ENCODE measurements at regions not wholly inside any gene's neighbourhood (a gene's known extent, or its start where the extent isn't known, plus 50 kb on each side); places are given as distances from the start of the nearest gene placed in this dataset.
"Not testable (repeated sequence)": the region's sequence is repeated elsewhere in the genome, so short reads cannot be mapped to it uniquely, and the experiment has no call there.

DNA sequence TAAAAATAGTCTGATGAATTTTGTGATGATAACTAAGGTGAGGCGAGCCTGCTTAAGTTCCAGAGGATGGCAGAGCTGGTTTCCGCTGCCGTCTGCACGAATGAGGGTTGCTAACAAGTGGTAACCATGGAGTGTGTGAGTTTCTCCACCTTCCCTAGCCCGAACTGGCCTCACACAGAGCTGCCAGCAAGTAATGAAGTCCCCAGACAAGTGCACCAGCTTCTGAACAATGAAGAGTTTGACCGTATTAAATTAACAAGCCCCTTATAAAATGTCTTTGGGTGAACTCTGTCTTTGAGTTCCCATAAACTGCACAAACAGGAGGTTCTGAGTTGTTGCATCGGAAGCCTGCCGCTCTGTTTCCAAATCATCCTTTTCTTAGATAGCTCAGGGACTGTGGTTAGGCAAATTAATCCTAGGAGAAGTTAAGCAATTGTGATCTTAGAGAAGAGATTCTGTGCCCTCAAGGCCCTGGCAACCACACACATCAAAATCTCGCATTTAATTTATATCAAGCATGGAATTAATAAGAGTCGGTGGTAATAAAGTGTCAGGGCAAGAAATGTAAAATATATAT is 274.1 kb upstream of the DAAM1 start:
- no peak for DNase-seq (ENCODE audit: low spot score)
- intact Hi-C loops (cut with DNase I), result no loop called here

DNA sequence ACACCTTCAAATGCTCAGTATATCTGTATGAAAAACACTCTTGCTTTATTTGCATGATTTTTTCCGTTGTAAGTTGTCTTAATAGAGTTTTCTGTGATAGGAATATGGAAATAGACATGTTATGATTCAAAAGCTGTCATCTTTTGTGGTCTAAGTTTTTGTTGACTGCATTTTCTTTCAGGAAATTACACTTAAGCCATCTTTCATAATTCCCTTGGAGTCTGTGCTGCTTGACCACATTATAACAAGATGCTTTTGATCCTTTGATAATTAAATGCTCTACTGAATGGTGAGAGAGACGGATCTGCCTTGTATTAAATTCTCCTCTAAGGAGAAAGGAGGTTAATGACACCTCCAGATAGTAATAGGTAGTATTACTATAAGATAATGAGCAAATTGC is 272.8 kb upstream of the DAAM1 start:
- intact Hi-C loops (cut with DNase I), result no loop called here
- DNase-seq (ENCODE audit: low spot score), result no peak

DNA sequence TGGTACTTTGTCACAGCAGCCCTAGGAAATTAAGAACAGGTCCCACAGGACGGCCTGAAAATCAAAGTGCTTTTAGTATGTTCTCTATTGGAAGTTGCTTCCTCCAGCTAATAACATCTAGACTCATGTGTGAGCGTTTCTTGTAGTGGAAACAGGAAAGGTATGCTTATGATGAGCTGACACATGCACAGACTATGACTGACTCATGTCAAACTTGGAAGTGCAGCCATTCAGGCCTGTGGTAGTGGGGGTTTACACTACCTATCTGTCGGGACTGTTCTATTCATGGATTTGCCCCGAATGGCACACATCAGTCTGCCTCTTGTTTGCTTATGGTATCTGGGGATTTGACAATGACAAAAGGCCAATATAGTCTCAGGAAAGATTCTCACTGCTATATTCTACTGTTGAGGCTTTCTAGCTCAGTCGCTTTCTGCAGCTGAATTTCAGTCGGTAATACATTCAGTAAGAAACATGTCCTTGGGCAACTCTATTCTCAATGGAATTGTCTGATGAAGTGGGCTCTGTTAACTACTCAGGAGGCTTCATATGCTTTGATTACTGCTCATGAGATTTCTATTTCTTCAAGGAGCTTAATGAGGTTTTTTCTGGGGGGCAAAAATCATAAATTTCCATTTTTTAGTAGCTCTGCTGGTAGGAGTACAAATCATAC is 270.3 kb upstream of the DAAM1 start:
- intact Hi-C loops (cut with DNase I), result no loop called here
- no peak for DNase-seq (ENCODE audit: low spot score)

DNA sequence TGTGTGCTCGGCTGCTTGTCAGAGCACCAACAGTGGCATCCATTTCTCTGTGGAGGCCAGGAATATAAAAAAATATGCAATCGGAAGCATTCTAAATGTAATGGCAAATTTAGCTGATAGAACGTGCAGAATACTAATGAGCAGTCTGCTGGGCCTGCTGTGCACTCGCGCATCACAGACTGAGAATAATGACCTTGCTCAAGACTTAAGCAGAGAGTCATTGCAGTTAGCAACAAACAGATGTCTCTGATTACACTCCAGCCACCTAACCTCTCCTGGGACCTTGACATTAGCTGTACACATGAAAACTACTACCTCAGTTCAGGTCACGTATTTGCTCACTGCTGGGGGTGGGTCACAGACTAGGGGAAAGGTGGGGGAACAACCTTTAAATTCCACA is 269.2 kb upstream of the DAAM1 start:
- no peak for DNase-seq (ENCODE audit: low spot score)
- intact Hi-C loops (cut with DNase I), result no loop called here

DNA sequence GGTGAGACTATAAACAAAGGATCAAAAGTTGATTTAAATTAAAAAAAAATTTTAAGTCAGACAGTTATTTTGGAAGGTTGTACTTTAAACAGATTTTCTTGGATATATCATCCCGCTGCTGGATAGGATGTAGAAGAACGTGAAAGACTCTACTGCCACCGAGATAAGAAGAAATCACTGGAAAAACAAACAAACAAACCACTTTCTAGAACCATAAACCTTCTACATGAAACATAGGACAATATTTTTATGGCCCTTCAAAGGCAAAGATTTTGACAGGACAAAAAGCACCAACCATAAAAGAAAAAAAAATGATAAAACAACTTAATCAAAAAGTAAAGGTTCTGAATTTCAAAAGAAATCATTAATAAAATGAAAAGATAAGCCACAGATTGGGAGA is 268.2 kb upstream of the DAAM1 start:
- intact Hi-C loops (cut with DNase I), result no loop called here
- no peak for DNase-seq (ENCODE audit: low spot score)

DNA sequence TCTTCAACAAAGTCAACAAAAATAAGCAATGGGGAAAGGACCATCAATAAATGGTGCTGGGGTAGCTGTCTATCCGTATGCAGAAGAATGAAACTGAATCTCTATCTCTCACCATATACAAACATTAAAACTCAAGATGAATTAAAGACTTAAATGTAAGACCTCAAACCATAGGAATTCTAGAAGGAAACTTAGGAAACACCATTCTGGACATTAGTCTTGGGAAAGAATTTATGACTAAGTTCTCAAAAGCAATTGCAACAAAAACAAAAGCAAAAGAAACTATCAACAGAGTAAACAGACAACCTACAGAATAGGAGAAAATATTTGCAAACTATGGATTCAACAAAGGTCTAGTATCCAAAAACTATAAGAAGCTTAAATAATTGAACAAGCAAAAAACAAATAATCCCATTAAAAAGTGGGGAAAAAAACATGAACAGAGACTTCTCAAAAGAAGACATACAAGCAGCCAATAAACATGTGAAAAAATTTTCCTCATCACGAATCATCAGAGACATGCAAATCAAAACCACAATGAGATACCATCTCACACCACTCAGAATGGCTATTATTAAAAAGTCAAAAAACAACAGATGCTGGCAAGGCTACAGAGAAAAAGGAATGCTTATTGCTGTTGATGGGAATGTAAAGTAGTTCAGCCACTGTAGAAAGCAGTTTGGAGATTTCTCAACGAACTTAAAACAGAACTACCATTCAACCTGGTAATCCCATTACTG is 266.1 kb upstream of the DAAM1 start:
- DNase-seq (ENCODE audit: low spot score); intact Hi-C loops (cut with DNase I): not testable (repeated sequence)

DNA sequence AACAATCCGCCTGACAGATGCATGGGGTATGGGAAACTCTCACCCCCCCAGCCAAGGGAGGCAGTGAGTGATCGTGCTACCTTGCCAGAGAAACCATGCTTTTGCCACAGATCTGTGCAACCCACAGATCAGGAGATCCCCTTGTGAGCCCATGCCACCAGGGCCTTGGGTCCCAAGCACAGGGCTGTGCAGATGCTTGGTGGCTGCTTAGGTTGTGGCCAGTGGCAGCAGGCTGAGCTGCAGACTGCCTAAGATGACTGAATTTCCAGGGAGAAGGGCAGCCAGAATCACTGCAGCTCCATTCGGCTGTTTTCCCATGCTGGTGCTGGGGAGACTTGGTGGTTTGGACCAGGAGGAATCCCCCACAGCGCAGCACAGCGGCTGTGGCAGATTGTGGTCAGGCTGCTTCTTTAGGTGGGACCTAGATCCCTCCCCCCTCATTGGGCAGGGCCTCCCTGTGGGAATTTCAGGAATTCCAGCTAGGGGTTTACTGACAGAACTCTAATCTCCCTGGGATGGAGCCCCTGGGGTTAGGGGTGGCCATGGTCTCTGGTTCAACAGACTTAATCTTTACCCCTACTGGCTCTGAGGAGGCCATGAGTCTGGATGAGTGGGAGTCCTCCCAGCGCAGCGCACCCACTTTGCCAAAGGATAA is 264.6 kb upstream of the DAAM1 start:
- DNase-seq (ENCODE audit: low spot score), result no peak
- intact Hi-C loops (cut with DNase I), result no loop called here

DNA sequence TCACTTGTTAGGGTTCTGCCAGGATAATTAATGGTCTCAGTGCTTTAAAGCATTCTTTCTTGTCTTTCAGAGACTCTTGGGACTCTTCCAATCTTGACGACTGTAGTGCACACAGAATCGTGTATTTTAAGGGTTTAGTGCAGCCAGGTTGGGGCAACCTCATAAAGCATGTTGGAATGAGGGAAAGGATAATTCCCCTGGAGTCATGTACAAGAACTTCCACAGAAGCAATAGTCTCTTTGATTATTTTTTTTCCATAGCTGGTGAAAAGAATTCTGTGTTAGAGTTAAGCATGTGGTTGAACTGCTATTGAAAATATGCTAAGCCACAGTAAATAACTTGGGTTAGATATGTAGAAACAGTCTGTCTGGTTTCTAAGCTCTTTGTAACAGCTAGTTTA is 246.8 kb upstream of the DAAM1 start:
- intact Hi-C loops (cut with DNase I), result no loop called here

DNA sequence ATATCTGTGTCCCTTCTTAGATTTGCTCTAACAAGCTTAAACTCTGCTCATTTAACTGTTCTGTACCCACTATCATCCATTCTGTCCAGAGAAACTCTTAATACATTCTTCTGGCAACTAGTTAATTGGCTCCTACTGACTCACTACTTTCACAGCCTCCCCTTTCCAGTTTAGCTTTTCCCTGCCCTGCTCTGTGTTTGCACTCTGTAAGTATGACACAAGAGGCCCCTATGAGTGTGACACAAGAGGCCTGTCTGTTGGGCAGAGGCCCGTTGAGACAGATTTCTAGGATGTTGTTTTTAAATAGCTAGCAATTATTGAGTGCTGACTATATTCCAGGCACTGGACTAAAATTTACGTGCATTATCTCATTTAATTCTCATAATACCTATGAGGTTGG is 246.0 kb upstream of the DAAM1 start:
- DNase-seq (ENCODE audit: low spot score), result no peak
- intact Hi-C loops (cut with DNase I), result no loop called here

More for the DNA sequence above, 246.8 kb upstream of the DAAM1 start:
- no peak for DNase-seq (ENCODE audit: low spot score)

DNA sequence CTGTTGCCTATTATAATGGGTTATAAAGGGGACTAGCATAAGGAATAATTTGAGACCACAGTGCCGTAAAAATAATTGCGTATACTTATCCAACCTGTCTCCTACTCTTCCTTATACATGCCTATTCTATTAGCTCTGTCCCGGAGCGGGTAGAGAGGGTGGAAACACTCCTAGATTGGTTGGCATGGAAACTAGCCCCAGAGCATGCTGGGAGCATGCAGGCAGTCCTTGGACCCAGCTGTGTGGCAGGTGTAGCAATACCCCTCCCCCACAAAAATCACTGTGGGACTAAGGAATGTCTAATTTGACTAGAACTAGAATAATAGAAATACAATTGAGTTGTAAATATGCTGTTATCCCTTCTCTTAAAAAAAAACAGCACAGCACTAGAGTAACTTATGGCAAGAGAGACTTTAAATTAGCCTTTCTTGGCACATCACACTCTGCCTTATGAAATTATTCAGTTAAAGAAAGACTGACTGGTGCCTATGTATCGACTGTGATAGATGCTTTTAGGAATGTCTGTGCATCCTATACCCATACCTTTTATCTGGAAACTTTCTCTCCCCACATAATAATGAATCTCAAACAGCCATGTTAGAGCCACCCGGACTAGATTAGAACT is 244.0 kb upstream of the DAAM1 start:
- DNase-seq (ENCODE audit: low spot score), result no peak
- intact Hi-C loops (cut with DNase I), result no loop called here

DNA sequence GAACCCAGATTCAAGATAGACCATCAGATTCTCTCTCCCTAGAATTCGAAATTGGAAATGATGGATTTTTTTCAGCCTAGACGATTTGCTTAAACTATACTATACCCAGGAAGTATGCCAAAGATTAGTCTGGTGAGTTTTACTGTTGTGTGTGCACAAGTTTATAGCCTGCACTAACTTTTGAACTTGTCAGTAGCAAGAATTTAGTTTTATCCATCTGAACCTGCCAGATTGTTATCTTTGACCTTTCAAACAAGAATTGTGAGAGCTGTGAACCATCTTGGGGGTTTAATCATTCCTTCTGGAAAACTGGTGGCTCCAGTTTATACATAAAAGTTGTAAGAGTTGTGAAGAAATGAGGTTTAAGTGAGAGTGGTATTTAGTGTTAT is 243.5 kb upstream of the DAAM1 start:
- intact Hi-C loops (cut with DNase I), result no loop called here

DNA sequence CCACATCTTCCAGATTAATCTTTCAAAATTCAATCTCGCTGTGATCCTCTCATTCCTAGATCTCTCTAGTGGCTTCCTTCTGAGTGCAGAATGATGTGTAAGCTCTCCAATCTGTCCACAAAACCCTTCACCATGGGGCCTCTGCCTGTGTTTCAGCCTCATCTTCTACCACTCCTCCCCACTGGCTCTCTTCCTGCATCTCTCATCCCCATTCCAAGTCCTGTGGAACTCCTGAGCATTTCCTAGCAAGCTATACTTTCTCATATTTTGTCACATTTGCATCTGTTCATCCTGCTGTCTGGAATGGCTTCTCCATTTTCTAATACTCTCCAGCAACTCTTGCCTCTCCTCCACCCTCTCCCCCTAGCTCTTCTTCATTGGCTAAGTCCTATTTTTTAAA is 242.0 kb upstream of the DAAM1 start:
- intact Hi-C loops (cut with DNase I), result no loop called here
- no peak for DNase-seq (ENCODE audit: low spot score)

More for the DNA sequence above, 243.5 kb upstream of the DAAM1 start:
- DNase-seq (ENCODE audit: low spot score), result no peak

DNA sequence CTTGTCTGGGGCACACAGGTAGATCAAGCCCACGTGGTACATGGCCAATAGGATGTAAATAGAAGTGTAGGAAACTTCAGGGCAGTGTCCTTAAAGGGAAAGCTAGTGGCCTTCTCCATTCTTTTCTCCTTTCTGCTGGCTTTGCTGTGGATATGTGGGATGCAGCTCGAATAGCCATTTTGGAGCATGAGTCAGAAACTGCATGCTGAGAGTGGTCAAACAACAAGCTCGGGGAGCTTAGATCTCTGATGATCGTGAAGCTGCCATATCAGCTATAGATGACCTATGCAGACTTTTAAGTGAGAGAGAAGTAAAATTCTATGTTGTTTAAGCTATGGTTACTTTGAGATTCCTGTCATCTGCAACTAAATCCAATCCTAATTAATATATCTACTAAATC is 241.3 kb upstream of the DAAM1 start:
- no peak for DNase-seq (ENCODE audit: low spot score)
- intact Hi-C loops (cut with DNase I), result no loop called here

DNA sequence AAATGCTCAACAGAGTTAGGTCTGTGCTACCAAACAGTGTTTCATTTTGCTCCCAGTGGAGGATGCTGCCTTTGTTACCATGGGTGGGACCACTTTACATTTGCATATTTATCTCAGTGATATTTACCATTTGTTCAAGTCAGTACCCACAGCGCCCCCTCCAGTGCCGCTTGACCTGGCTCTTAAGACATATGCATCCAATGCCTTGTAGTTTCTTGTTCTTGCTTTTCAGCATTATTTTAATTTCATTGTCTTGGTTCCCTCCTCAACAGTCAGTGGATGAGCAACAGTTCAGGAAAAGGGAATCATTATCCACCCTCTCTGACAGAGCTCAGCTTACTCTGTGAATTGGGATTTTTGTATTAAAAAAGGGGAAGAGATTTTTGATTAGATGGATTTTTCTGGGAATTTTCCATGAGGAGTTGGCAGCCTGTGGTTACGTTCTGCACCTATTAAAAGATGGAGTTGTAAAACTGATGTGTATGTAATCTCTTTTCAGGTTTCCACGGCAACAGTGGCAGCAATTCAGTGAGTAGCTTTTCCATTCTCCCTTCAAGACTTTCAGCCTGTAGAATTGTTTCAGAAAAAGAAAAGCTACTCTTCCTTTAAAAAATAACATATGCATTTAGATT is 240.5 kb upstream of the DAAM1 start:
- DNase-seq (ENCODE audit: low spot score), result no peak
- intact Hi-C loops (cut with DNase I), result no loop called here

DNA sequence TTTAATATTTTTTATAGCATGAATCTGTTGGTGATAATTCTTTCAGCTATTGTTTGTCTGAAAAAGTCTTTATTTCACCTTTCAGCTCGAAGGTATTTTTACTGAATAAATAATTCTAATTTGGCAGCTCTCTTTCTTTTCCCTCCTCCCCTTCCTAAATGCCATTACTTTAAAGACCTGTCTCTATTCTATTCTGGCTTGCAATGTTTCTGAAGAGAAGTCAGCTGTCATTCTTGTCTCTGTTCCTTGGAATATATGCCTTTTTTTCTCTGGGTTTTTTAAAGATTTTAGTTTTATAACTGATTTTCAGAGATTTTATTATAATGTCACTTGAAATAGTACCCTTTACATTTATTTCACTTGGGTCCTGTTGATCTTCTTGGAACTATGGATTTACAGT is 237.9 kb upstream of the DAAM1 start:
- no peak for DNase-seq (ENCODE audit: low spot score)
- intact Hi-C loops (cut with DNase I), result no loop called here

DNA sequence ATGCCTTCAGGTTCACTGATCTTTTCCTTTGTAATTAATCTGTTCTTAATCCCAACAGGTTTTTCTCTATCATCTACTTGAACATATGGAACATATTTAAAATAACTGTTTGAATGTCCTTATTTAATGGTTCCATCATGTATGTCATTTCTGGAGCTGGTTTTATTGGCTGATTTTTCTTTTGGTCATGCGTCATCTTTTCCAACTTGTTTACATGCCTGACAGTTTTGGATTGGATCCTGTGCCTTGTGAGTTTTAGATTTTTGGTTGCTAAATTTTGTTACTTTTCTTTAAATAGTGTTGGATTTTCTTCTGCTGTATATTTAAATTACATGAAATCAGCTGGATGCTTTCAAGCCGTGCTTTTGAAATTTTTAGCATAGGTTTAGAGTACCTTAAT is 237.3 kb upstream of the DAAM1 start:
- DNase-seq (ENCODE audit: low spot score), result no peak
- intact Hi-C loops (cut with DNase I), result no loop called here

DNA sequence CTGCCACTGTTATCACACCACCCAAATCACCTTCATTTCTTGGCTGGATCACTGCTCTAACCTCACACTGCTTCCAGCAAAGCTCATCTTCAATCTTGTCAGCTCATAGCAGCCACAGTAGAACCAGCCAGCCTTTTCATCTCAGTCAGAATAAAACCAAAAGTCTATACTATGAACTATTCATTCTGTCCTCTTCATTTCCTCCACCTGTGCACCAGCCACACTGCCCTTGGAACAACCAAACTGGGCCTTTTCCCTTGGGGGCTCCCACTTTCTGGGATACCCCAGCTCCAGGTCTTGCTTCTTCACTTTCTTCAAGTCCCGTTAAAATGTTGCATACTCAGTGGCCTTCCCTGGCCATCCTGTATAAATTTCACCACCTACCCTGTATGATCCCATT is 234.4 kb upstream of the DAAM1 start:
- DNase-seq (ENCODE audit: low spot score), result no peak
- intact Hi-C loops (cut with DNase I), result no loop called here

DNA sequence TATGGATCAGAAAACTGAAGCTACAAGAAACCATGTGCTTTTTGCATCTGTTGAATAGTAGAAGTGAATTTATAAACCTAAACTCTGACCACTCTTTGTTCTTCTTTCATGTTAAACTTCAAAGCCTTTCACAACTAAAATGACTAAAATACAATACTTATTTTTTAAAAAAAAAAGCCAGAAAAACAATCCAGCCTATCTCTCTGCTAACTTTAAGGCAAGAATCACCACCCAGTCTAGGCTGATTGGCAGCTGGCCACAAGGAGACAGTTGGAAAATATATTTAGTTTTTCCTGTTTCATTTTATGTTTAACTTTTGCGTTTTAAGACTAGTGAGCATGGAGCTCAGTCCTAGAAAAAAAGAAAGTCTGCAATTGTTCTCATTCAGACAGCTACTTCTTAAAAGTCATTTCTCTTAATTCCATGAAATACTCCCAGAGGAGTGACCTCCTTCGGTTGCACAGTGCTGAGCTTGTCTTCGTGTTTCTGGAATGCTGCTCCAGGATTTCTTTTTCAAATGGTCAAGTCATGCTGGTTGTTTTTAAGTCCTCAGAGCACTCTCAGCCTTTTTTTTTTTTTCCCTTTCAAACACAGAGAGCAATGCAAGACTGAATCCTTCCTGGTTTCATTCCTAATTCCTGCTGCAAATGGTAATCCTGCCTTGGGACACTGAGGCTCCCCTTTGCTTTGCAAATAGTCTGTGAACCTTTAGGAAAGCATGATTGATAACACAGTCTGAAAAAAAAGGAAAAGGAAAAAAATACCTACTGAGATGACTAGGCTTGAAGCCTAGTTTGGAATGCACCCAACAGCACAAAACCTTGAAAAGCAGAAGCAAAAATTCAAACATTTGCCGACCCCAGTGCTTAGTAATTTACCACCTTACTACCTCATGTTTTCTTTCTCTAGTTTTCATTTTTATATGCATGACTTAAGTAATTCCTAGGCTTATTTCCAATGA is 233.3 kb upstream of the DAAM1 start:
- no peak for DNase-seq (ENCODE audit: low spot score)
- intact Hi-C loops (cut with DNase I), result no loop called here

Measured in cardiac septum (tissue), 1 donor.